IPS DF 6.9 (cell line): ENCODE measurements at regions not wholly inside any gene's neighbourhood (a gene's known extent, or its start where the extent isn't known, plus 50 kb on each side); places are given as distances from the start of the nearest gene placed in this dataset.

Experiments
- DNase-seq: peaks from one replicate; pipeline ENCODE4 v3.0.0-alpha.2; 2013; ENCODE audit warnings: low read depth, low spot score
- H3K27ac ChIP-seq: one replicate; pipeline ENCODE4 v1.5.1; 2013; ENCODE audit warnings: low read length, control low read depth
- H3K27me3 ChIP-seq: 2 replicates; pipeline ENCODE4 v1.6.1; 2013; ENCODE audit warnings: mild to moderate bottlenecking, low read length; ENCODE audit not compliant: control insufficient read depth, insufficient read depth
- H3K36me3 ChIP-seq: 2 replicates; pipeline ENCODE4 v1.6.1; 2013; ENCODE audit warnings: low read length; ENCODE audit not compliant: control insufficient read depth, insufficient read depth
- H3K4me1 ChIP-seq: 2 replicates; pipeline ENCODE4 v1.6.1; 2013; ENCODE audit warnings: low read length; ENCODE audit not compliant: control insufficient read depth, insufficient read depth
- H3K4me3 ChIP-seq: 2 replicates; pipeline ENCODE4 v1.5.1; 2013; ENCODE audit warnings: mild to moderate bottlenecking, low read length
- H3K9me3 ChIP-seq: 2 replicates; pipeline ENCODE4 v1.6.1; 2013; ENCODE audit warnings: low read length, inconsistent platforms; ENCODE audit not compliant: control insufficient read depth, insufficient read depth
- WGBS: extraction: QIAGEN DNeasy Blood & Tissue Kit; methylation state at CpG from one replicate; pipeline ENCODE4 v1.1.7; 2013; ENCODE audit warnings: mixed read lengths, missing lambda C conversion rate; ENCODE audit not compliant: insufficient read length, insufficient coverage; 5-methylcytosine and 5-hydroxymethylcytosine counted together

GRCh38 chr1:5348732-5349465, 643.3 kb downstream of the NPHP4 start:
- Histone ChIP-seq H3K4me1 (no peaks in the 10 kb centered on the region), H3K27me3 (no peaks in the 10 kb centered on the region), H3K36me3 (no peaks in the 10 kb centered on the region), H3K27ac (no peak overlapping the region), H3K4me3 (no peak overlapping the region), H3K9me3 (peaks cover 3% of the 10 kb centered on the region)
- DNase-seq: no peak
- WGBS: no CpG with 5 or more reads among the region's 15 CpGs

- WGBS: no CpG with 5 or more reads among the region's 8 CpGs
- Histone ChIP-seq H3K27me3 (no peaks in the 10 kb centered on the region), H3K27ac (no peak overlapping the region), H3K4me3 (no peak overlapping the region), H3K36me3 (peaks cover 1% of the 10 kb centered on the region; the same call in 1 of the 2 replicates), H3K9me3 (peaks cover 4% of the 10 kb centered on the region), H3K4me1 (no peaks in the 10 kb centered on the region)
- no peak for DNase-seq
Measured at GRCh38 chr1:5347726-5348125, 644.5 kb downstream of the NPHP4 start.

GRCh38 chr1:5345556-5345955, 646.7 kb downstream of the NPHP4 start:
- H3K36me3 ChIP-seq: peaks cover 2% of the 10 kb centered on the region; the same call in 1 of the 2 replicates
- no peaks in the 10 kb centered on the region for H3K27me3 ChIP-seq
- DNase-seq: no peak
- peaks cover 4% of the 10 kb centered on the region; the same call in 1 of the 2 replicates for H3K9me3 ChIP-seq
- WGBS: no CpG with 5 or more reads among the region's 8 CpGs
- no peak overlapping the region for H3K27ac ChIP-seq
- no peak overlapping the region for H3K4me3 ChIP-seq
- H3K4me1 ChIP-seq: no peaks in the 10 kb centered on the region

GRCh38 chr1:5343256-5344020, 648.8 kb downstream of the NPHP4 start:
- Histone ChIP-seq H3K27me3 (no peaks in the 10 kb centered on the region), H3K27ac (no peak overlapping the region), H3K4me3 (no peak overlapping the region), H3K9me3 (peaks cover 5% of the 10 kb centered on the region; the same call in 1 of the 2 replicates), H3K4me1 (no peaks in the 10 kb centered on the region), H3K36me3 (peaks cover 2% of the 10 kb centered on the region; the same call in 1 of the 2 replicates)
- DNase-seq: no peak
- WGBS: no CpG with 5 or more reads among the region's 10 CpGs

- H3K4me1 ChIP-seq: no peaks in the 10 kb centered on the region
- no peaks in the 10 kb centered on the region for H3K27me3 ChIP-seq
- no peak for DNase-seq
- no peak overlapping the region for H3K4me3 ChIP-seq
- peaks cover 2% of the 10 kb centered on the region; the same call in 1 of the 2 replicates for H3K36me3 ChIP-seq
- peaks cover 5% of the 10 kb centered on the region; the same call in 1 of the 2 replicates for H3K9me3 ChIP-seq
- WGBS: no CpG with 5 or more reads among the region's 11 CpGs
- H3K27ac ChIP-seq: no peak overlapping the region
Measured at GRCh38 chr1:5342830-5343229, 649.4 kb downstream of the NPHP4 start.

GRCh38 chr1:5342172-5342571, 650.1 kb downstream of the NPHP4 start:
- Histone ChIP-seq H3K4me3 (no peak overlapping the region), H3K36me3 (peaks cover 2% of the 10 kb centered on the region; the same call in 1 of the 2 replicates), H3K27me3 (no peaks in the 10 kb centered on the region), H3K27ac (no peak overlapping the region), H3K9me3 (peaks cover 7% of the 10 kb centered on the region; the same call in 1 of the 2 replicates), H3K4me1 (no peaks in the 10 kb centered on the region)
- DNase-seq: no peak
- no CpG with 5 or more reads among the region's 8 CpGs for WGBS

GRCh38 chr1:5341471-5341870, 650.8 kb downstream of the NPHP4 start:
- no CpG with 5 or more reads among the region's 3 CpGs for WGBS
- no peak for DNase-seq
- Histone ChIP-seq H3K4me3 (no peak overlapping the region), H3K27ac (no peak overlapping the region), H3K36me3 (peaks cover 2% of the 10 kb centered on the region; the same call in 1 of the 2 replicates), H3K27me3 (no peaks in the 10 kb centered on the region), H3K4me1 (no peaks in the 10 kb centered on the region), H3K9me3 (peaks cover 6% of the 10 kb centered on the region; the same call in 1 of the 2 replicates)

GRCh38 chr1:5340560-5341130, 651.6 kb downstream of the NPHP4 start:
- no CpG with 5 or more reads among the region's 8 CpGs for WGBS
- Histone ChIP-seq H3K9me3 (peaks cover 6% of the 10 kb centered on the region; the same call in 1 of the 2 replicates), H3K4me1 (no peaks in the 10 kb centered on the region), H3K36me3 (peaks cover 2% of the 10 kb centered on the region; the same call in 1 of the 2 replicates), H3K4me3 (no peak overlapping the region), H3K27me3 (no peaks in the 10 kb centered on the region), H3K27ac (no peak overlapping the region)
- no peak for DNase-seq

GRCh38 chr1:5338466-5338865, 653.8 kb downstream of the NPHP4 start:
- no peak for DNase-seq
- Histone ChIP-seq H3K27me3 (no peaks in the 10 kb centered on the region), H3K4me3 (no peak overlapping the region), H3K36me3 (peaks cover 2% of the 10 kb centered on the region; the same call in 1 of the 2 replicates), H3K4me1 (no peaks in the 10 kb centered on the region), H3K27ac (no peak overlapping the region), H3K9me3 (peaks cover 12% of the 10 kb centered on the region)
- no CpG with 5 or more reads among the region's 2 CpGs for WGBS

GRCh38 chr1:5333291-5333690, 658.9 kb downstream of the NPHP4 start:
- no CpG with 5 or more reads among the region's 5 CpGs for WGBS
- Histone ChIP-seq H3K4me1 (no peaks in the 10 kb centered on the region), H3K4me3 (no peak overlapping the region), H3K27ac (no peak overlapping the region), H3K27me3 (no peaks in the 10 kb centered on the region), H3K9me3 (peaks cover 13% of the 10 kb centered on the region), H3K36me3 (no peaks in the 10 kb centered on the region)
- no peak for DNase-seq
